Transverse colon (tissue), 4 donors: ENCODE measurements at regions not wholly inside any gene's neighbourhood (a gene's known extent, or its start where the extent isn't known, plus 50 kb on each side); places are given as distances from the start of the nearest gene placed in this dataset.

Source experiments
- DNase-seq: peaks from one replicate; pipeline ENCODE4 v3.0.0-alpha.2; 2019
- H3K27ac ChIP-seq, 4 donors: fragments of 200-600 bp; sonication (generic); 2 replicates each; pipeline ENCODE4 v1.5.1; 2016 to 2018; ENCODE audit warnings: inconsistent platforms in 4 of 4
- H3K27me3 ChIP-seq: fragments of 200-600 bp; sonication (generic); 2 replicates; pipeline ENCODE4 v1.5.1; 2017; ENCODE audit warnings: inconsistent platforms
- H3K36me3 ChIP-seq, 4 donors: fragments of 200-600 bp; sonication (generic); 2 replicates each; pipeline ENCODE4 v1.5.1; 2017 to 2019; ENCODE audit warnings: inconsistent platforms in 4 of 4
- H3K4me1 ChIP-seq, 4 donors: fragments of 200-600 bp; sonication (generic); 2 replicates each; pipeline ENCODE4 v1.5.1; 2017 to 2020; ENCODE audit warnings: inconsistent platforms in 4 of 4
- H3K4me3 ChIP-seq, 4 donors: fragments of 200-600 bp; sonication (generic); 1 replicate in 1 of 4; 2 replicates in 3 of 4; pipeline versions ENCODE4 v1.5.1 to v1.6.1; 2017 to 2019; ENCODE audit warnings: inconsistent platforms in 4 of 4
- H3K9me3 ChIP-seq, 2 donors: fragments of 200-600 bp; sonication (generic); 2 replicates each; pipeline ENCODE4 v1.5.1; 2017 to 2019; ENCODE audit warnings: inconsistent platforms in 2 of 2
- CTCF ChIP-seq, 5 experiments: fragments of 200-600 bp in 3 of 5; fragments of 450-650 bp in 2 of 5; sonication (generic) in 3 of 5; IDR thresholded peaks; 1 replicate in 2 of 5; 2 replicates in 3 of 5; pipeline ENCODE4 v1.5.1; 2016 to 2017; ENCODE audit warnings: antibody characterized with exemption in 5 of 5, inconsistent platforms in 3 of 5, mild to moderate bottlenecking in 2 of 5, moderate library complexity in 1 of 5
- EP300 ChIP-seq: sonication (generic); formaldehyde crosslinking; IDR thresholded peaks from one replicate; pipeline ENCODE4 v1.6.1; 2017; ENCODE audit warnings: antibody characterized with exemption, low read depth
- POLR2A ChIP-seq: fragments of 450-650 bp; IDR thresholded peaks from one replicate; pipeline ENCODE4 v1.6.1; 2016; ENCODE audit warnings: antibody characterized with exemption, mild to moderate bottlenecking, moderate library complexity
- POLR2AphosphoS5 ChIP-seq, 3 donors: sonication (generic); formaldehyde crosslinking; IDR thresholded peaks; one replicate each; pipeline ENCODE4 v1.6.1; 2016; ENCODE audit warnings: antibody characterized with exemption in 3 of 3
- WGBS, 2 donors: methylation state at CpG; one replicate each; pipeline ENCODE4 v1.1.5; 2018; ENCODE audit warnings: low coverage in 1 of 2; 5-methylcytosine and 5-hydroxymethylcytosine counted together
- in situ Hi-C, 4 donors: fragments of 200-750 bp; cut with MboI; loops; one replicate each; pipeline versions ENCODE4 v1.15.0 to v1.15.1; 2017; ENCODE audit warnings: low sequenced_read_pairs in 3 of 4, low pct_ligation_motif_present in 1 of 4, low pct_unique_long_range_greater_than_20kb in 1 of 4
- intact Hi-C: fragments of 100-400 bp; cut with DNase I; formaldehyde crosslinking; loops from one replicate; pipeline ENCODE4 v1.15.1; 2023; ENCODE audit warnings: low total_unique reads

- no peaks in the 10 kb centered on the region for H3K36me3 ChIP-seq
- no peak for DNase-seq
- no peak overlapping the region for H3K4me3 ChIP-seq
- H3K9me3 ChIP-seq = no peaks in the 10 kb centered on the region
- intact Hi-C loops (no loop called here), in situ Hi-C loops (no loop called here)
- TF ChIP-seq CTCF (IDR thresholded peaks at IDR 0.05) = no peak
- H3K4me1 ChIP-seq = no peaks in the 10 kb centered on the region
- H3K27me3 ChIP-seq = no peaks in the 10 kb centered on the region
- 44 to 70% methylated on average over 2 of the region's 2 CpGs for WGBS, 2 donors
- no peak overlapping the region for H3K27ac ChIP-seq
Measured at GRCh38 chr4:22301253-22301652, 214.6 kb downstream of the ADGRA3 start.

GRCh38 chr4:22299678-22300077 lies 216.2 kb downstream of the ADGRA3 start:
- H3K36me3 ChIP-seq = no peaks in the 10 kb centered on the region
- intact Hi-C loops = no loop called here
- TF ChIP-seq CTCF (IDR thresholded peaks at IDR 0.05) (no peak), EP300 (no peak), POLR2A (no peak), POLR2AphosphoS5 (IDR thresholded peaks at IDR 0.05) (no peak)
- no peak for DNase-seq
- H3K9me3 ChIP-seq = no peaks in the 10 kb centered on the region
- in situ Hi-C loops = no loop called here
- H3K4me3 ChIP-seq = no peak overlapping the region
- H3K27me3 ChIP-seq = no peaks in the 10 kb centered on the region
- no peaks in the 10 kb centered on the region for H3K4me1 ChIP-seq
- H3K27ac ChIP-seq = no peak overlapping the region
- WGBS, 2 donors = 80 to 81% methylated on average over 3 of the region's 3 CpGs

GRCh38 chr4:22287631-22288030 lies 228.2 kb downstream of the ADGRA3 start:
- TF ChIP-seq EP300 = no peak
- TF ChIP-seq POLR2A = no peak
- TF ChIP-seq CTCF (IDR thresholded peaks at IDR 0.05) = no peak
- TF ChIP-seq POLR2AphosphoS5 (IDR thresholded peaks at IDR 0.05) = no peak
- WGBS, 2 donors = 96 to 100% methylated on average over 1 of the region's 1 CpG
- in situ Hi-C loops = no loop called here

GRCh38 chr4:22268350-22269025 lies 247.4 kb downstream of the ADGRA3 start:
- WGBS, 2 donors = 80 to 82% methylated on average over 3 to 10 of the region's 10 CpGs

More at GRCh38 chr4:22287631-22288030, 228.2 kb downstream of the ADGRA3 start:
- intact Hi-C loops = no loop called here
- Histone ChIP-seq H3K4me3 (no peak overlapping the region), H3K27ac (no peak overlapping the region), H3K4me1 (no peaks in the 10 kb centered on the region), H3K9me3 (no peaks in the 10 kb centered on the region), H3K27me3 (no peaks in the 10 kb centered on the region), H3K36me3 (no peaks in the 10 kb centered on the region)
- no peak for DNase-seq

More at GRCh38 chr4:22268350-22269025, 247.4 kb downstream of the ADGRA3 start:
- in situ Hi-C loops = no loop called here
- Histone ChIP-seq H3K9me3 (no peaks in the 10 kb centered on the region), H3K4me1 (no peaks in the 10 kb centered on the region), H3K27me3 (no peaks in the 10 kb centered on the region), H3K4me3 (no peak overlapping the region), H3K27ac (no peak overlapping the region), H3K36me3 (no peaks in the 10 kb centered on the region)
- intact Hi-C loops = no loop called here
- DNase-seq = no peak
- TF ChIP-seq POLR2A (no peak), CTCF (IDR thresholded peaks at IDR 0.05) (no peak), EP300 (no peak)
